ENCODE measurements at regions not wholly inside any gene's neighbourhood (a gene's known extent, or its start where the extent isn't known, plus 50 kb on each side); places are given as distances from the start of the nearest gene placed in this dataset.
"Not testable (repeated sequence)": the region's sequence is repeated elsewhere in the genome, so short reads cannot be mapped to it uniquely, and the experiment has no call there.

GRCh38 chr2:49335546-49335945, 181.2 kb upstream of the FSHR start:
- H3K27me3 ChIP-seq (ENCODE audit: control insufficient read depth, insufficient read depth, low read length): no peaks in the 10 kb centered on the region
- no peak for DNase-seq
- no peaks in the 10 kb centered on the region for H3K36me3 ChIP-seq (replicated peaks; ENCODE audit: control insufficient read depth, insufficient read depth, low read length)
- no peak overlapping the region for H3K4me3 ChIP-seq (ENCODE audit: insufficient read depth, low read depth, low read length)

GRCh38 chr2:49332415-49332814, 178.1 kb upstream of the FSHR start:
- no peak for DNase-seq
- no peak overlapping the region for H3K4me3 ChIP-seq (ENCODE audit: insufficient read depth, low read depth, low read length)
- no peaks in the 10 kb centered on the region for H3K36me3 ChIP-seq (replicated peaks; ENCODE audit: control insufficient read depth, insufficient read depth, low read length)
- no peaks in the 10 kb centered on the region for H3K27me3 ChIP-seq (ENCODE audit: control insufficient read depth, insufficient read depth, low read length)

GRCh38 chr2:49318531-49318930, 164.2 kb upstream of the FSHR start:
- no peaks in the 10 kb centered on the region for H3K27me3 ChIP-seq (ENCODE audit: control insufficient read depth, insufficient read depth, low read length)
- no peak for DNase-seq
- H3K36me3 ChIP-seq (replicated peaks; ENCODE audit: control insufficient read depth, insufficient read depth, low read length): no peaks in the 10 kb centered on the region
- H3K4me3 ChIP-seq (ENCODE audit: insufficient read depth, low read depth, low read length): no peak overlapping the region

GRCh38 chr2:49309461-49309860, 155.1 kb upstream of the FSHR start:
- DNase-seq: no peak
- no peaks in the 10 kb centered on the region for H3K27me3 ChIP-seq (ENCODE audit: control insufficient read depth, insufficient read depth, low read length)
- H3K4me3 ChIP-seq (ENCODE audit: insufficient read depth, low read depth, low read length): no peak overlapping the region
- no peaks in the 10 kb centered on the region for H3K36me3 ChIP-seq (replicated peaks; ENCODE audit: control insufficient read depth, insufficient read depth, low read length)

- Histone ChIP-seq H3K27me3 (ENCODE audit: control insufficient read depth, insufficient read depth, low read length) (no peaks in the 10 kb centered on the region), H3K36me3 (replicated peaks; ENCODE audit: control insufficient read depth, insufficient read depth, low read length) (no peaks in the 10 kb centered on the region), H3K4me3 (ENCODE audit: insufficient read depth, low read depth, low read length) (no peak overlapping the region)
- DNase-seq: no peak
Measured at GRCh38 chr2:49306925-49307324, 152.6 kb upstream of the FSHR start.

GRCh38 chr2:49298693-49299092, 144.4 kb upstream of the FSHR start:
- not testable (repeated sequence) for DNase-seq; H3K36me3 ChIP-seq (replicated peaks; ENCODE audit: control insufficient read depth, insufficient read depth, low read length); H3K27me3 ChIP-seq (ENCODE audit: control insufficient read depth, insufficient read depth, low read length); H3K4me3 ChIP-seq (ENCODE audit: insufficient read depth, low read depth, low read length)

- H3K36me3 ChIP-seq (replicated peaks; ENCODE audit: control insufficient read depth, insufficient read depth, low read length): no peaks in the 10 kb centered on the region
- H3K4me3 ChIP-seq (ENCODE audit: insufficient read depth, low read depth, low read length): no peak overlapping the region
- DNase-seq: no peak
- no peaks in the 10 kb centered on the region for H3K27me3 ChIP-seq (ENCODE audit: control insufficient read depth, insufficient read depth, low read length)
Measured at GRCh38 chr2:49298230-49298629, 143.9 kb upstream of the FSHR start.

- DNase-seq: no peak
- Histone ChIP-seq H3K4me3 (ENCODE audit: insufficient read depth, low read depth, low read length) (no peak overlapping the region), H3K27me3 (ENCODE audit: control insufficient read depth, insufficient read depth, low read length) (no peaks in the 10 kb centered on the region), H3K36me3 (replicated peaks; ENCODE audit: control insufficient read depth, insufficient read depth, low read length) (no peaks in the 10 kb centered on the region)
Measured at GRCh38 chr2:49296107-49296867, 142.0 kb upstream of the FSHR start.

GRCh38 chr2:49294225-49294624, 139.9 kb upstream of the FSHR start:
- no peaks in the 10 kb centered on the region for H3K36me3 ChIP-seq (replicated peaks; ENCODE audit: control insufficient read depth, insufficient read depth, low read length)
- DNase-seq: no peak
- no peaks in the 10 kb centered on the region for H3K27me3 ChIP-seq (ENCODE audit: control insufficient read depth, insufficient read depth, low read length)
- H3K4me3 ChIP-seq (ENCODE audit: insufficient read depth, low read depth, low read length): no peak overlapping the region

GRCh38 chr2:49291619-49292018, 137.3 kb upstream of the FSHR start:
- H3K36me3 ChIP-seq (replicated peaks; ENCODE audit: control insufficient read depth, insufficient read depth, low read length): no peaks in the 10 kb centered on the region
- H3K27me3 ChIP-seq (ENCODE audit: control insufficient read depth, insufficient read depth, low read length): no peaks in the 10 kb centered on the region
- no peak for DNase-seq
- no peak overlapping the region for H3K4me3 ChIP-seq (ENCODE audit: insufficient read depth, low read depth, low read length)

- no peaks in the 10 kb centered on the region for H3K36me3 ChIP-seq (replicated peaks; ENCODE audit: control insufficient read depth, insufficient read depth, low read length)
- no peak overlapping the region for H3K4me3 ChIP-seq (ENCODE audit: insufficient read depth, low read depth, low read length)
- H3K27me3 ChIP-seq (ENCODE audit: control insufficient read depth, insufficient read depth, low read length): no peaks in the 10 kb centered on the region
- no peak for DNase-seq
Measured at GRCh38 chr2:49289711-49290110, 135.4 kb upstream of the FSHR start.

- DNase-seq: no peak
- Histone ChIP-seq H3K4me3 (ENCODE audit: insufficient read depth, low read depth, low read length) (no peak overlapping the region), H3K36me3 (replicated peaks; ENCODE audit: control insufficient read depth, insufficient read depth, low read length) (no peaks in the 10 kb centered on the region)
Measured at GRCh38 chr2:49288902-49289700, 134.8 kb upstream of the FSHR start.

GRCh38 chr2:49288113-49288705, 133.9 kb upstream of the FSHR start:
- H3K36me3 ChIP-seq (replicated peaks; ENCODE audit: control insufficient read depth, insufficient read depth, low read length): no peaks in the 10 kb centered on the region
- no peak for DNase-seq
- H3K27me3 ChIP-seq (ENCODE audit: control insufficient read depth, insufficient read depth, low read length): no peaks in the 10 kb centered on the region
- no peak overlapping the region for H3K4me3 ChIP-seq (ENCODE audit: insufficient read depth, low read depth, low read length)

More at GRCh38 chr2:49288902-49289700, 134.8 kb upstream of the FSHR start:
- H3K27me3 ChIP-seq (ENCODE audit: control insufficient read depth, insufficient read depth, low read length): no peaks in the 10 kb centered on the region

- Histone ChIP-seq H3K27me3 (ENCODE audit: control insufficient read depth, insufficient read depth, low read length) (no peaks in the 10 kb centered on the region), H3K4me3 (ENCODE audit: insufficient read depth, low read depth, low read length) (no peak overlapping the region), H3K36me3 (replicated peaks; ENCODE audit: control insufficient read depth, insufficient read depth, low read length) (no peaks in the 10 kb centered on the region)
- no peak for DNase-seq
Measured at GRCh38 chr2:49286726-49287125, 132.4 kb upstream of the FSHR start.

GRCh38 chr2:49286045-49286444, 131.7 kb upstream of the FSHR start:
- DNase-seq: no peak
- Histone ChIP-seq H3K4me3 (ENCODE audit: insufficient read depth, low read depth, low read length) (no peak overlapping the region), H3K36me3 (replicated peaks; ENCODE audit: control insufficient read depth, insufficient read depth, low read length) (no peaks in the 10 kb centered on the region)

More at GRCh38 chr2:49286045-49286444, 131.7 kb upstream of the FSHR start:
- H3K27me3 ChIP-seq (ENCODE audit: control insufficient read depth, insufficient read depth, low read length): no peaks in the 10 kb centered on the region
